ENCODE measurements at regions not wholly inside any gene's neighbourhood (a gene's known extent, or its start where the extent isn't known, plus 50 kb on each side); places are given as distances from the start of the nearest gene placed in this dataset.
"Not testable (repeated sequence)": the region's sequence is repeated elsewhere in the genome, so short reads cannot be mapped to it uniquely, and the experiment has no call there.

- DNase-seq (ENCODE audit: extremely low read depth in 1 of 2, low read depth in 1 of 2), result no peak
Measured at GRCh38 chr5:157965040-157965678, 106.2 kb upstream of the CLINT1 start.

GRCh38 chr5:157963761-157964160, 104.8 kb upstream of the CLINT1 start:
- DNase-seq (ENCODE audit: extremely low read depth in 1 of 2, low read depth in 1 of 2), result no peak

GRCh38 chr5:157963244-157963643, 104.3 kb upstream of the CLINT1 start:
- no peak for DNase-seq (ENCODE audit: extremely low read depth in 1 of 2, low read depth in 1 of 2)

GRCh38 chr5:157962686-157963085, 103.7 kb upstream of the CLINT1 start:
- not testable (repeated sequence) for DNase-seq (ENCODE audit: extremely low read depth in 1 of 2, low read depth in 1 of 2)

- DNase-seq (ENCODE audit: extremely low read depth in 1 of 2, low read depth in 1 of 2), result no peak
Measured at GRCh38 chr5:157961896-157962590, 103.1 kb upstream of the CLINT1 start.

- no peak for DNase-seq (ENCODE audit: extremely low read depth in 1 of 2, low read depth in 1 of 2)
Measured at GRCh38 chr5:157961176-157961575, 102.2 kb upstream of the CLINT1 start.

GRCh38 chr5:157959370-157959769, 100.4 kb upstream of the CLINT1 start:
- DNase-seq (ENCODE audit: extremely low read depth in 1 of 2, low read depth in 1 of 2), result no peak

- no peak for DNase-seq (ENCODE audit: extremely low read depth in 1 of 2, low read depth in 1 of 2)
Measured at GRCh38 chr5:157956271-157956885, 97.4 kb upstream of the CLINT1 start.

- DNase-seq (ENCODE audit: extremely low read depth in 1 of 2, low read depth in 1 of 2), result no peak
Measured at GRCh38 chr5:157955541-157956172, 96.7 kb upstream of the CLINT1 start.

GRCh38 chr5:157952374-157952685, 93.4 kb upstream of the CLINT1 start:
- no peak for DNase-seq (ENCODE audit: extremely low read depth in 1 of 2, low read depth in 1 of 2)

GRCh38 chr5:157951673-157952373, 92.9 kb upstream of the CLINT1 start:
- no peak for DNase-seq (ENCODE audit: extremely low read depth in 1 of 2, low read depth in 1 of 2)

GRCh38 chr5:157949520-157949919, 90.6 kb upstream of the CLINT1 start:
- no peak for DNase-seq (ENCODE audit: extremely low read depth in 1 of 2, low read depth in 1 of 2)

- DNase-seq (ENCODE audit: extremely low read depth in 1 of 2, low read depth in 1 of 2), result peak; percentile 48 to 52
Measured at GRCh38 chr5:157948738-157949410, 89.9 kb upstream of the CLINT1 start.

- no peak for DNase-seq (ENCODE audit: extremely low read depth in 1 of 2, low read depth in 1 of 2)
Measured at GRCh38 chr5:157947156-157947555, 88.2 kb upstream of the CLINT1 start.

- DNase-seq (ENCODE audit: extremely low read depth in 1 of 2, low read depth in 1 of 2), result not testable (repeated sequence)
Measured at GRCh38 chr5:157945822-157946221, 86.9 kb upstream of the CLINT1 start.

- DNase-seq (ENCODE audit: extremely low read depth in 1 of 2, low read depth in 1 of 2), result no peak
Measured at GRCh38 chr5:157944938-157945337, 86.0 kb upstream of the CLINT1 start.

- DNase-seq (ENCODE audit: extremely low read depth in 1 of 2, low read depth in 1 of 2), result no peak
Measured at GRCh38 chr5:157944077-157944633, 85.2 kb upstream of the CLINT1 start.

GRCh38 chr5:157942595-157942994, 83.7 kb upstream of the CLINT1 start:
- no peak for DNase-seq (ENCODE audit: extremely low read depth in 1 of 2, low read depth in 1 of 2)

- no peak for DNase-seq (ENCODE audit: extremely low read depth in 1 of 2, low read depth in 1 of 2)
Measured at GRCh38 chr5:157941616-157942015, 82.7 kb upstream of the CLINT1 start.

- DNase-seq (ENCODE audit: extremely low read depth in 1 of 2, low read depth in 1 of 2), result not testable (repeated sequence)
Measured at GRCh38 chr5:157938101-157938500, 79.2 kb upstream of the CLINT1 start.
